Endothelial cell of umbilical vein (primary cell): ENCODE measurements at regions not wholly inside any gene's neighbourhood (a gene's known extent, or its start where the extent isn't known, plus 50 kb on each side); places are given as distances from the start of the nearest gene placed in this dataset.
"Not testable (repeated sequence)": the region's sequence is repeated elsewhere in the genome, so short reads cannot be mapped to it uniquely, and the experiment has no call there.

Experiments
- CTCF ChIP-seq, 2 donors: IDR thresholded peaks; 1 replicate in 1 of 2; 2 replicates in 1 of 2; pipeline ENCODE4 v1.5.1; 2011; ENCODE audit warnings: low read length in 2 of 2, mild to moderate bottlenecking in 2 of 2, moderate library complexity in 2 of 2, control low read depth in 1 of 2, inconsistent platforms in 1 of 2, low read depth in 1 of 2; ENCODE audit not compliant: insufficient read depth in 1 of 2; ENCODE audit errors: extremely low read depth in 1 of 2
- FOS ChIP-seq: IDR thresholded peaks from 2 replicates; pipeline ENCODE4 v1.6.1; 2011; ENCODE audit warnings: mild to moderate bottlenecking, low read length, moderate library complexity, borderline replicate concordance; ENCODE audit not compliant: insufficient read depth
- GATA2 ChIP-seq: IDR thresholded peaks from 2 replicates; pipeline ENCODE4 v1.7.0; 2011; ENCODE audit warnings: low read depth, mild to moderate bottlenecking, moderate library complexity, mixed read lengths, low read length; ENCODE audit not compliant: insufficient read length, insufficient read depth
- POLR2A ChIP-seq: IDR thresholded peaks from 2 replicates; pipeline ENCODE4 v1.6.1; 2012; ENCODE audit warnings: low read depth, mild to moderate bottlenecking, control low read depth, low read length
- TF ChIP-seq, protein P1 (sequence below): IDR thresholded peaks from 2 replicates; pipeline ENCODE4 v1.6.1; 2011; ENCODE audit not compliant: insufficient read depth, insufficient read length

DNA sequence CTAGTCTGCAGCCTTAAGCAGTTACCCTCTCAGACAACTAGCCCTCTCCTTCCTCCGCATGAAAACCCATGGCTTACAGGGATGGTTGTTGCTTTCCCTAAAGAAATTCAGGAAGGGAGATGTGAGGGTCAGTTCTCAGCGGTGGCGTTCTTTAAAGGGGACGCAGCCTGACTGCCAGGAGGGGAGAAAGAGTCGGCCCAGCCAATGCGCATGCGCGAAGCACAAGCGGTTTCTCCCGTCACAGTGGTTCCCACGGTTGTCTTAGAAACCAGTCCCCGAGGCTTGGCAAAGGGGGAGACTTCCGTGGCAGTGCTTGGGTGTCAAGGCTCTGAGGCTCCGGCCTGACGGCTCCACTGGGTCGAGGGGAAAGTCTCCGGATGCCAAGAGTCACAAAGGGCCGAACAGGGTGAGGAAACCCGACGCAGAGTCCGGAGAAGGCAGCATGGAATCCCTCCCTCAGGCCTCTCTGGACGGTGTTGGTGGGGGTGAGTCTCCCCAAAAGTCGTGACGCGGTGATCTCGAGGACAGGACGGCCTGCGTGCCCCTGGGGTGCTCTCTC is 140.8 kb upstream of the ANKRD20A1 start:
- not testable (repeated sequence) for TF ChIP-seq POLR2A; FOS; CTCF (IDR thresholded peaks at IDR 0.05; ENCODE audit: extremely low read depth in 1 of 2, insufficient read depth in 1 of 2, low read depth in 1 of 2, low read length in 2 of 2); GATA2
- TF ChIP-seq, protein P1, sequence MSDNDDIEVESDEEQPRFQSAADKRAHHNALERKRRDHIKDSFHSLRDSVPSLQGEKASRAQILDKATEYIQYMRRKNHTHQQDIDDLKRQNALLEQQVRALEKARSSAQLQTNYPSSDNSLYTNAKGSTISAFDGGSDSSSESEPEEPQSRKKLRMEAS, result not testable (repeated sequence)
